Myocyte (in vitro differentiated cells): ENCODE measurements at regions not wholly inside any gene's neighbourhood (a gene's known extent, or its start where the extent isn't known, plus 50 kb on each side); places are given as distances from the start of the nearest gene placed in this dataset.
A peak's percentile ranks its signal among the peaks of the same experiment; 100 is the strongest.

Experiments used
- DNase-seq: peaks from one replicate; pipeline ENCODE4 v3.0.0-alpha.2; 2012; ENCODE audit warnings: low read depth

GRCh38 chr17:72535346-72535745 lies 414.5 kb downstream of the SOX9 start:
- DNase-seq = no peak

GRCh38 chr17:72535779-72536178 lies 415.0 kb downstream of the SOX9 start:
- DNase-seq = no peak

DNA sequence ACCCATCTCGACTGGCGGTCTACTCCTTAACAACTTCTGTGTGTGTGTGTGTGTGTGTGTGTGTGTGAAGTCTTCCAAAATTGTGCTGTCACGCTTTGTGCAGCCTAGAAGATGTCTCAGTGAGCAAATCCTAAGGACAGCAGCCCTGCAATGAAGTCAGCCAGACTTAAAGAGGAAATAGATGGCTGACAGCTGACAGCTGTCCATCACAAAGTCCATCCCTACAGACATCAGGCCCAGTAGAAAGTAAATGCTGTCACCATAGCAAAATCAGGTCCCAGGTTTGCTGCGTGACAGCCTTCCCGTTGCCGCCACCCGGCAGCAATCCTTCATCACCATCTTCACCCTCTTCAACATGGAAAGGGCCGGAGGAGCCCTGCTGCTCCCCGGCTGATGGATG lies 416.0 kb downstream of the SOX9 start:
- no peak for DNase-seq

- no peak for DNase-seq
Observed at GRCh38 chr17:72538443-72538842, 417.6 kb downstream of the SOX9 start.

DNA sequence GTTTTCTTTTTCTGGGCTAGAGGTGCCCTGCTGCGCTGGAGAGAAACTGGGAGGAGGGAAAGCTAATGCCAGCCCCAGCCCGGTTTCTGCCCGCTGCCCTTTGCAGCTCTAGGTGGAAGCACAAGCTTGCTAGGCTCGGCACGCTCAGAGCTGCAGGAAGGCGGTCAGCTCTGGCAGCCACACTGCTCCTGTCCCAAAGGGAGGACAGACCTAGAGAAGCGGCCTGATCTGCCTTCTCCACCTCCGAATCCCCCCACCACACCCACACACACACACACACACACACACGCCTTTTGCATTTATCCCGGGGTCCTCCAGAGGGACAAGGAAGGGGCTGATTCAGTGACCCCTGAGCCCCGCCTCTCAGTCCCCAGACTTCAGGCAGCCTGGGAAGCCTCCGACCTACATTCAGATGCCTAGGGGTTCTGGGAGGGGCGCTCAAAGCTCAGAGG lies 418.1 kb downstream of the SOX9 start:
- DNase-seq = no peak

- peak; percentile 81 for DNase-seq
Observed at GRCh38 chr17:72539981-72540897, 419.4 kb downstream of the SOX9 start.

DNA sequence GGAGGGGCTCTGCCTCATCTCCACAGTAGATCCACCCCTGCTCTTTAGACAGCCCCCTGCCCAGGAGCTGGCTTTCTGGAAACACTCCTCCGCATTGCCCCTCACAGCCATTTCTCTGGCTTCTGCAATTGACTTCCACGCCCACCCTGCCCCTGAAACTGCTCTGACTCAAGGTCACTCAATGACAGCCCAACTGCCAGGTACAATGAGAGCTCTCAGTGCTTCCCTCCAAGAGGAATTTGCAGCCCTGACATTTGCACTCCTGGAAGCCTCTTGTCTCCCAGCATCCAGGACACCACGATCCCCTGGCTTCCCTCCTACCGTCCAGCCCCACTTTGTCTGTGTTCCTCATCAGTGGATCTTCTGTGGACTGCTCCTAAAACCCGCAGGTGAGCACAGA lies 421.5 kb downstream of the SOX9 start:
- no peak for DNase-seq

DNA sequence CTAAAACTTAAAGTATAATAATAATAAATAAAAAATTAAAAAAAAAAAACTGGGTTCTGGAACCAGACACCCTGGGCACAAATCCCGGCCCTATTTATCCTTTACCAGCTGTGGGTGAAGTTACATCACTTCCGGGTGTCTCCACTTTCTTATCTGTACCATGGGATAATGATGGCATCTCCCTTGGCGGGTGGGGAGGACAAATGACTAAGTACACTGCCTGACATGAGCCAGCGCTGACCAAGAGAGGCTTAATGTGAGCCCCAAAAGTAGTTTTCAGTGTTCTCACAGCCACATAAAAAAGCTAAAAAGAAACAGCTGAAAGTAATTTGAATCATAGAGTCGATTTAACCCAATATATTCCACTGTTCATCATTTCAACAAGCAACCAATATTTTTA lies 424.9 kb downstream of the SOX9 start:
- peak; percentile 43 for DNase-seq

GRCh38 chr17:72553051-72553755 lies 432.4 kb downstream of the SOX9 start:
- DNase-seq = no peak

GRCh38 chr17:72554508-72554907 lies 433.7 kb downstream of the SOX9 start:
- DNase-seq = no peak

- no peak for DNase-seq
Observed at GRCh38 chr17:72555052-72555451, 434.2 kb downstream of the SOX9 start.

DNA sequence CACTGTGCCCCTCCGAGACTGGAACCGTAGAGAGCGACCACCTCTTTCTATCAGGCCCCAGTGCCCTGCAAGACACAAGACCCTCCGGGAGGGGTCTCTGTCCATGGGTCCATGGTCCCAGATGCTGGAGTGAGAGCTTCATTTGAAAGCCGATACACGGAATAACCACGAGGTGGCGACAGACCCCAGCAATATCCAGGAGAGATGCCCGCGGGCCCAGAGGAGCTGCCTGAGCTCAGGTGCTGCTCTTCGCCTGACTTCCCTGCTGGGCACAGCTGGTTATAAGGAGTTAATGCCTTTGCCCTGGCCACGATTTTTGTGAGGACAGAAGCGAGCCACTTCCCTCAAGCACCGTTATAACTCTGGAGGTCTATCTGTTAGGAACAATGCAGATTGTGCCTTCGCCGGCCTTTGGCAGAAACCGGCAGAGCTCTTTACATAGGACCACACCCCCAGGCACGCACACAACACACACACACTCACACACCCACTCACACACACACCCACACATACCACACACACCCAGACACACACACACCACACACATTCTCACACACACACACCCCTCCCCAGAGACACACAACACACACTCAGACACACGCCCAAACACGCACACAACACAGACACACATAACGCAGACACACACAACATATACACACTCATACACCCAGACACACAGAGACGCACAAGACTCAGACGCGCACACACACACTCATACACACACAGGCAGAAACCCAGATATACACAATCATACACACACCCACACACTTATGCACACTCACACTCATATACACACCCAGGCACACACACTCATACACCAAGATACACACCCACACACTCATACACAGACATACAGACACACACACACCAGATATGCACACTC lies 436.4 kb downstream of the SOX9 start:
- DNase-seq = peak; percentile 64

DNA sequence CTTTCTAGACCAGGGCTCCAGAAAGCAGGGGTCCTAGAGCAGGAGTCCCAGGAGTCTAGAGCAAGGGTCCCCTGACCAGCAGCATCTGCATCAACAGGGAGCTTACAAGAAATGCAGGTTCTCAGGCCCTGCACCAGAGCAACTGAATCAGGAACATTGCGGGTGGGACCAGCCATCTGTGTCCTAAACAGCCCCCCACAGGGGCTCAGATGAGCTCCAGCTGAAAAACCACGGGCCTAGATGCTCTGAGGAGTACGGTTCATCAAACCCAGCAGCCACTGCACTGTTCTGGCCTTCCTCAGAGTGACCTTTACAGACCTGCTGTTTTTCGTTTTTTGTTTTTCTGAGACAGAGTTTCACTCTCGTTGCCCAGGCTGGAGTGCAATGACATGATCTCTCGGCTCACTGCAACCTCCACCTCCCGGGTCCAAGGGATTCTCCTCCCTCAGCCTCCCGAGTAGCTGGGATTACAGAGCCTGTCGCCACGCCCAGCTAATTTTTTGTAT lies 438.2 kb downstream of the SOX9 start:
- DNase-seq = no peak

GRCh38 chr17:72560303-72561247 lies 439.8 kb downstream of the SOX9 start:
- DNase-seq = peak; percentile 63

DNA sequence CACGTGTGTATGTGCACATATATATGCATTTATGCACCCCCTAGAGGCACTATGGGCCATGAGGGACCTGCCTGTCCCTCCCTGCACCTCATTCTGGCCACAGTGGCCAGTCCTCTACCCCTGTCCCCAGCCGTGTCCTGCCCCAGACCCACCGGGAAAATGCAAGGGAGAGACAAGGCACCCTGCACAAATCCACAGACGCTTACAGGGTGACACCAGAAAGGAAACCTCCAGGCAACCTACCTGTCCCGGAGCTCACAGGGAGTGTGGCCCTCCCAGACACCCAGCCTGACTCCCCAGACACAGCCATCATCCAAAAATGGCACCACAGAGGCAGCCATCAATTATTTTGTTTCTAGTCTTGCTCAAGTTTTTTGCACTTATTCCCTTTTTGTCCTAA lies 440.4 kb downstream of the SOX9 start:
- DNase-seq = no peak

GRCh38 chr17:72561680-72562079 lies 440.9 kb downstream of the SOX9 start:
- DNase-seq = no peak

- DNase-seq = no peak
Observed at GRCh38 chr17:72562615-72563188, 441.9 kb downstream of the SOX9 start.

DNA sequence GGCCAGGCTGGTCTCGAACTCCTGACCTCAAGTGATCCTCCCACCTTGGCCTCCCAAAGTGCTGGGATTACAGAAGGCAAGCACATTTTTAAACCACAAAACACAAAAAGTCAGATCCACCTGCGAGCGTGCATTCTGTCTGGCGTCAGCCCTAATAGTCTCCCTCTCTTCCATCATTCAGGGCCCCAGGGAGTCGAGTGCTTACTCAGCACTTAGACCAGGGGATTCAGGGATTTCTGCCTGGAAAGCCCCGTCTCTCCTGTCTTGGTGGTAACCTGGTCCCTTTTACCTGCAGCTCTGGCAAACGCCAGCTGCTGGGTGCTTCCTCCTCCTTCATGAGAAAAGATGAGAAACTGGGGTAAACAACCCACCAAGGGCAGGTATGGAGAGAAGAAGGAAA lies 443.1 kb downstream of the SOX9 start:
- no peak for DNase-seq

DNA sequence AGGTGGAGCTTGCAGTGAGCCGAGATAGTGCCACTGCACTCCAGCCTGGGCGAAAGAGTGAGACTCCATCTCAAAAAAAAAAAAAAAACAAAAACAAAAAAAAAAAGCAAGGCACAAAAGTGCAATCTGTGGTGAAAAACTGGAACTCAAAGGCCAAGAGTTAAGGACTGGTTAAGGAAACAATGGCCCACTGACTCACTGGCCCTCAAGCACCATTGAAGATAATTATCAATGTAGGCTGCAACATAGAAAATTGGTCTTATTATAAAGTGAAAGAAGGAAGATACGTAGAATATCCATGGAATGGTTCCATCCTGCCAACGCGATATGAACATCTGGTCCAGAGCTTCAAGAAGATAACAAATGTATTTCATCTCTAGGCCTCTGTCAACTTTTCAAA lies 444.2 kb downstream of the SOX9 start:
- DNase-seq = no peak

DNA sequence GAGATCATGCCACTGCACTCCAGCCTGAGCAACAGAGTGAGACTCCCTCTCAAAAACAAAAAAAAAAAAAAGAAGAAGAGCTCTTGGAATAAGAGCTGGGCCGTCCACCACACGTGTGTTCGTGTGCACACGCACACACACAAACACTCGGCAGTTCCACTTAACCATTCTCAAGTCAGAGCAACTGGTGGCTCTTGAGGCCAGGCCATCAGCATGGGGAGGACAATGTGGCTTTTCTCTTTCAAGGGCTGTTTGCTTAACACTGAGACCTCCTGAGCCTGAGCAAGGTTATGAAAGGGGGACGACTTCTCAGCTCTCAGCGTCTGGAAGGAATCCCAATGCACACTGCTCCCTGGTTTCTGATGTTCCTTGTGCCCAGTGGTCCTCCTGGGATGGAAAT lies 444.9 kb downstream of the SOX9 start:
- no peak for DNase-seq
